Smooth muscle cell of the brain vasculature (primary cell): ENCODE measurements at regions not wholly inside any gene's neighbourhood (a gene's known extent, or its start where the extent isn't known, plus 50 kb on each side); places are given as distances from the start of the nearest gene placed in this dataset.
"Not testable (repeated sequence)": the region's sequence is repeated elsewhere in the genome, so short reads cannot be mapped to it uniquely, and the experiment has no call there.

Source experiments
- DNase-seq: peaks from one replicate; pipeline ENCODE4 v3.0.0-alpha.2; 2012; ENCODE audit warnings: low read depth, low spot score

DNA sequence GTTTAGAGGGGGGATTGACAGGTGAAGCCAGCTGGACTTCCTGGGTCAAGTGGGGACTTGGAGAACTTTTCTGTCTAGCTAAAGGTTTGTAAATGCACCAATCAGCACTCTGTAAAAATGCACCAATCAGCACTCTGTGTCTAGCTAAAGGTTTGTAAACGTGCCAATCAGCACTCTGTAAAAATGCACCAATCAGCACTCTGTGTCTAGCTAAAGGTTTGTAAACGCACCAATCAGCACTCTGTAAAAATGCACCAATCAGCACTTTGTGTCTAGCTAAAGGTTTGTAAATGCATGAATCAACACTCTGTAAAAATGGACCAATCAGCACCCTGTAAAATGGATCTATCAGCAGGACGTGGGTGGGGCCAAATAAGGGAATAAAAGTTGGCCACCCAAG lies 120.1 kb upstream of the AGTR1 start:
- DNase-seq, result not testable (repeated sequence)

DNA sequence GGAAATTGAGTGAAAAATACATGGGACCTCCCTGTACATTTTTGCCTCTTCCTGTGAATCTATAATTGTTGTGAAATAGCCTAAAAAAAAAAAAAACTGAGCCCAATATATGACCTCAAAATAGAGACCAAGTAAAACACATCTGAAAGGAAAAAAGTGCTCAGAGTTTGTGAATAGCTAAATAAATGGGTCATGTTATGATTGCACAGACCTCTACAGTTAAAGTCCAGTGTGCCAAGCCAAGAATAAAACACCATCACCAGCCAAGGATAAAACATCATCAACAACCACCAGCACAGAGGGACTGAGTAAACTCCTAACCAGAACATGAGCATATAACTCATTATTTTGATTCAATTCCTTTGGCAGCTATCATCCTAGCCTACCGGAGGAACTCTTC lies 115.6 kb upstream of the AGTR1 start:
- no peak for DNase-seq

DNA sequence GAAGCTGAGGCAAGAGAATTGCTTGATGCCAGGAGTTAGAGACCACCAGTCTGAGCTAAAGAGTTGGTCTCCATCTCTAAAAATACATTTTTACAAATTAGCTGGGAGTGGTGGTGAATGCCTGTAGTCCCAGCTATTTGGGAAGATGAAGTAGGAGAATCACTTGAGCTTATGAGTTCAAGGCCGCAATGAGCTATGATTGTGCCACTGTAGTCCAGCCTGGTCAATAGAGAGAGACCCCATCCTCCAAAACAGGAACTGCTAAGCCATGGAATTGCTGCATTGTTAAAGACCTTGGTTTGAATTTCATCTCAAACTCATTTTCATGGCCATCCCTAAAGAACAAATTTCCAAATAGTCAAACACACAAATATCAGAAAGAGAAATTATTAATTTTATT lies 113.9 kb upstream of the AGTR1 start:
- no peak for DNase-seq

DNA sequence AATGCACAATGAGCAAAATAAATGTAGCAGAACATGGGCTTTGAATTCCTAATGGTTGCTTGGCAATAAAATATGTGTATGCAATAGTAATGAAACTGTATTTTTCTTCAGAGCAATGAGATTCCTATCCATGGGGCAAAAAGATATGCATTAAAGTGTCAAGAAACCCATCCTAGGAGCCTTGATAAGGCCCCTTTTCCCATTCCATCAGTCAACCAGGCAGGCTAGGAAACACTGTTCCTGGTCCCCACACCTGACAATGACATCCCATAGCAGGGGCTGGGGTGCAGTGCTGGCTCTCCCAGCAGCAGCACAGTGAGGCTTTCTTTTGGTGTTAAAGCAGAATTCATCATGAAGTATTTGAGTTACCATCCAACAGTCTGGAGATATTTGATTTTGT lies 113.3 kb upstream of the AGTR1 start:
- DNase-seq, result no peak

DNA sequence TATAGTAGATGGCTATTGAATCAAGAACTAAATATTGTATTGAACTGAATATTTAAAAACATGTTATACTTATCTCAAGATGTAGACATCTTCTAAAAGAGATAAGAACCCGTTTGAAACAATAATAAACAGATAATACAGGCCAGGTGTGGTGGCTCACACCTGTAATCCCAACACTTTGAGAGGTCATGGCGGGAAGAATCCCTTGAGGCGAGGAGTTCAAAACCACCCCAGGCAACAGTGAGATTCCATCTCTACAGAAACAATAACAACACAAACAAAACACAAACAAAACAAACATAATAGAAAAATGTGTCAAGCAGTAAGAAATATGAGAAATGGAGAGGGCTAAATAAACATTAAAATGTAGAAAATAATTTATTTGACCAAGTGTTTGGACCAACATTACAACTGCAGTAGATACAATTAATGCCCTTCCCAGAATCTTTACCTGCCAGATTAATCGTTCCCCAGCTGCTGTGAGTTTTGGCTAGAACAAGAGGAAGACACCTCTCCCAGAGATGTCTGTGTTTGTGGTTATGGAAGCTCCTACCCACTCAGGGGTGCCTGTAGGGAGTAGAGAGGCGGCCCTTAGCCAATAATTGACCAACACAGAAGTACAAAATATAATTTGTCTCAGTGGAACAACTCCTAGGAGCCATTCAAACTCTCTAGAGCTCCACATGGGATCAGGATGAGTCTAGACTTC lies 111.9 kb upstream of the AGTR1 start:
- DNase-seq, result no peak

DNA sequence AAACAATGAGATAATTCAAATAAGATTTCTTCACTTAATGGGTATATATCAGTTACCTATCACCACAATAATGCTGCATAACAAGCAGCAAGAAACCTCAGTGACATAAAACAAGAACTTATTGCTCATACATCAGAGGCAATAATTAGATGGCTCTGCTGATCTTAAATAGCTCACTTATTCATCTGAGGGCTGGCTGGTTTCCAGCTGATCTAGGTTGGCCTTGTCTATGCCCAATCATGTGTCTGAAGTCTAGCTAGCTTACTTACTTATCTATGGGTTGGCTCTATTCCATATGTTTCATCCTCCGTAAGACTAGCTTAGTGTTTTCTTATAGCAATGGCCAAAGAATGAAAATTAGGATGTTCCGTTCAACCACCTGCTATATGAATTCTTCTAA lies 109.4 kb upstream of the AGTR1 start:
- DNase-seq, result no peak

DNA sequence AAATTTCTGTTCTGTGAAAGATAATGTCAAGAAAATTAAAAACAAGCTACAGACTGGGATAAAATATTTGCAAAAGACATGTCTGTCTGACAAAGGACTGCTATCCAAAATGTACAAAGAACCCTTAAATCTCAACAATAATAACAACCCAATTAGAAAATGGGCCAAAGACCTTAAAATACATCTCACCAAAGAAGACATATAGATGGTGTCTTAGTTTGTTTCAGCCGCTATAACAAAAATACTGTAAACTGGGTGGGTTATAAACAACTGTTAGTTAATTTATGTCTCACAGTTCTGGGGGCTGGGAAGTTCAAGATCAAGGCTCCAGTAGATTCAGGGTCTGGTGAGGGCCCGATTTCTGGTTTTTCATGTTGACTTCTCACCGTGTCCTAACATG lies 106.2 kb upstream of the AGTR1 start:
- DNase-seq, result no peak

DNA sequence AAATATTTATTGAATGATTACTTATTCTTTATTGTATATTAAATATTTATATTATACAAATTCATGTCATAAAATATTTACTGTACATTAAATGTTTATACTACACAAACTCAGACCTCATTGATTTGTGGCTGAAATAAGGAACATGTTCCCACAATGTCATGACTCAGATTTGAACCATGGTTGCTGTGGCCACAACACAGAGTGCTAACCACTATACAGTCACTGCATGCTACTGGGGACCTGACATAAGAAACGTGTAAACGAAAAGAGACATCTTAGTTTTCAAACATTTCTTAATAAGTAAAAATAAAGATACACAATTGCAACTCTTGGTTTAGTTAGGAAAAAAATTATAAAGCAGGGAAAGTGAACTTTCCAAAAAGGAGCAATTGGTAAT lies 99.1 kb upstream of the AGTR1 start:
- no peak for DNase-seq

DNA sequence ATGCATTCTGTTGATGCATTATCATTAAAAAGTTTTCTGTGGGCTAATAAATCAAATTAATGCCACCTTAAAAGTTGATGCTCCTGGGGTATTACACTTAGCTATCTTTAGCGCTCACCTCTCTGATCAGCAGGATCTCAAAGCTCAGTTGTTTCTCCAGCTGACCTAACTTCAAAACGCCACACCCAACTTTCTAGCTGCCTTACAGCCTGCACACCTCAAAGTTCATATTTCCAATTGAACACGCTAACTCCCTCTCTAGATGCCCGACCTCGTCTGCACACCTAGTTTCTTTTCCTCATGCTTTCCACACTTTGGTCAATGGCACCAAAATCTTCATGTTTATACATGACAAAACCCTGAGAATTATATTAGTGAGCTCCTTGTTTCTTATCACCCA lies 98.2 kb upstream of the AGTR1 start:
- no peak for DNase-seq

DNA sequence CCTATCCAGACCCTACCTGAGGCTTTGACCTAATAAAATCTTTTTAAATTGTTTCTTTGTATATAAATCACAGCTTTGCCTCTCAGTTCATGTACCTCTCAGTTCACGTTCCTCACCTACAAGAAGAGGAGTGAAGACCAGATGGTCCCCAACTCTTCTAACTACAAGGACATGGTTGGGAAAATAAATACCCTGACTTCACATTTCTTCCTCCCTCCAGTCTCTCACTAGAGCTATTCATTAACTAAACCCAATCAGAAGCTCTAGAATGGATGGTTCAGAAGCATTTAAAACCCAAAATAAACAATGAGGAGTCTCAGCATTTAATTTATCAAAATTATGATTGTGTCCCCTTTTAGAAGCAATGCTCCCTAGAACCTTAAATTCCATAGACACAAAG lies 97.3 kb upstream of the AGTR1 start:
- no peak for DNase-seq

DNA sequence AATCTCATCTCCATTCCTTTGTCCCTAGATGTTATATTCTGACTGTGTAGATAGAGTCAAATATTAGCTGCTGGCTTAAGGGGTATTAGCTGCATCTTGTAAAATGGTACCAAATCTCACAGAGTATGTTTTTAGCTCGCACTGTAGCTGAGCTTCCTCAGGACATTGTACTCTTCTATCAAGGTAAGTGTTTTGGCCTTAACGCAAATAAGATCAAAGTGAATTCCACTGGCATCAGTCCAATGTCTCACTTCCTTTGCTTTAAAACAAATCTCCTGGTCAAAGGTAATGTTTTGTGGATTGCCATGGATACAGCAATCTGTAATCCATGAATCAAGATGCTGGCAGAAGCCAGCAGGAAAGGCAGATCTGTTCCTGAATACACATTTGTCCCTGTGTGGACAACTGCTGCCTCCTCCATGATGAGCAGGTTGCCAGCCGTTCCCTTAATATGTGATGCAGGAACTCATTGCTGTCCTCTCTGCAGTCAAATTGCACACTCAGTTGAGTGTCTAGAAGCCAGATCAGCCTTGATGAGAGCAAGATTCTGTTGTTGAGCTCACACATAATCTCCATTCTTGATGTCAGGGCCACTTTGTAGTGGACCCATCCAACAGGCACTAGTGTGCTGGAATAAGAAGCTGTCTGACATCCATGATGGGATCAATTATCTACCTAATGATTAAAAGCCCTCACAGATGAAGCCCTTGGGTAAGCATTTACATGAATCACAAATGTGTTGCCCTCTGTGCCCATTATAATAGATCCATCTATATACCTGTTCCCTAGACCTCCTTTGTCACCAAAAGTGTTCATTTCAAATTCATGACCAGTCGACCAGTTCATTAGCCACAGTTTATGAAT lies 96.6 kb upstream of the AGTR1 start:
- no peak for DNase-seq

DNA sequence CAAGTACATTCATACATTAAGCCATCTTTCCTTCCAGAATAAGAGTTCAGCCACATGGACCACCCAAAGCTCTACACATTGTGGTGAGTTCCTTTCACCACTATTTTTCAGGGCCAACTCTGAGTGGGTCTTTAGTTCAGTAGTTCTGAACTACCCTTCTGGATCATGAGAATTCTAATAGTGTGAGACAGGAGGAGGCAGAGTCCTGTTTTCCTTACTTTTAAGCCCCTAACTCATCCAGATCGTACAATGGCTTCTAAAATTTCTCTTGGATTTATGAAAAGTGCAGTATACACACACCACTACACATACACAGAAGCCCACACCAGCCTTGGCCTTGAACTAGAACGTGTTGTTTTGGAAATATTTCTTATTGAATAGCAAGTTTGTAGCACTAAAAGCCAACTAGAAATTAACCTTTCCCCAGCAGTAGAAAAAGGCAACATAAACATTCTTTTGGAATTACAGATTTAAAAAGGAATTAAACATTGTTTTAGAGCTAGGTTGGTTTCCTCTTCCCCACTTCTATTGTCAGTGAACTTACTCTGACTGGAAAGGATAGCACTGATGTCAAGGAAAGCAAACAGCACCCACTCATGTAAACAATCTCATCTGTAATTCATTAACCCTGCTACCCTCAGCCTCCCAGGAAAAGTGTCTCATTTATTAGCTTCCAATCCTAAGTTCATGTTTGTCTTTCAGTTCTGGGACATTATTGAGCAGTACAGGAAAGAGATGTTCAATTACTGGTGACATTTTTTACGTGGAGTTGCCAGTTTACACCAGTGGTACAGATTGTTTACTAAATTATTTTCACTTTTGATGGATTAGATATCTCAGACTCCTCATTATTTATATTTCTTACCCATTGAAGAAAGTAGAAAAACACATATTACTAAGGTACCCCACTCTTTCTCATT lies 95.7 kb upstream of the AGTR1 start:
- DNase-seq, result no peak

DNA sequence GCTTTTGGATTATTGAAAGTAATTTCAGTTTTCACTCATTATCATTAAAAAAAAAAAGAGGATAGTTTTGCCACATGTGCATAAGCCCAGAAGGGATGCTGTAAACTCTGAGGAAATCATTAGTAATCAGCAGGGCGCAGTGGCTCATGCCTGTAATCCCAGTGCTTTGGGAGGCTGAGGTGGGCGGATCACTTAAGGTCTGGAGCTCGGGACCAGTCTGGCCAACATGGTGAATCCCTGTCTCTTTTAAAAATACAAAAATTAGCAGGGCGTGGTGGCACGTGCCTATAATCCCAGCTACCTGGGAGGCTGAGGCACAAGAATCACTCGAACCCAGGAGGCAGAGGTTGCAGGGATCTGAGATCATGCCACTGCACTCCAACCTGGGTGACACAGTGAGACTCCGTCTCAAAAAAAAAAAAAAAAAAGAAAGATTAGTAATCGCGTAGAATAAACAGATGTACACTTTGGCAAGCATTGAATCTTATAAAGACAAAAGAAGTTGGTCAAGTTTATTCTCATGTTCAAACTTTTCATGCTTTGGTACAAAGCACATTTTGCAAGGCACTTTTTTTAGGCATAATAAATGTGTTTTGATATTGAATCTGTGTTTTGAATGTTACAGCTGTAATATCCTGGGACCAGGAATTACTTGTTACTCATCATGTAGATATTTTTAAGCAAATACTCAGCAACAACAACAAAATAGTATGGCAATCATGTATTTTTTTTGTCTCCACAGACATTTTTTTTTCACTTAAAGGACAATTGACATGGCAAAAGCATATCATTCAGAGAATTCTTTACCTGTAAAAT lies 93.2 kb upstream of the AGTR1 start:
- DNase-seq, result no peak

DNA sequence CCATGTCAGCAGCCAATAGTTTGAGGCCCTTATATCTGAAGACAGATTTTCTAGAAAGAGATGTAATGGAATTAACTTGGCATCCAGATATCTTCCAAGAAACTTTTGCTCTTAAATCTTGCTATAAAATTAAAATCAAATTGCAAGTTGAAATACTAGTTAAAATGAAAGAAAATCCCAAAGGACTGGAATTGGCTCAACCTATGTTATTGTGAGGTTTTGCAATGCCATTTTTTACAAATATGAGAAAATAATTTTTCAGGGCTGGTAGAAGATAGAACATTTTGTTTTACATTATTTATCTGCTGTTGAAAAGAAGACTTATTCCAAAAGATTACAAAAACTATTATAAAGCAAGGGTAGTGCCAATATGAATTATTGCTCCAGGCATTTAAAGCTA lies 92.2 kb upstream of the AGTR1 start:
- no peak for DNase-seq

DNA sequence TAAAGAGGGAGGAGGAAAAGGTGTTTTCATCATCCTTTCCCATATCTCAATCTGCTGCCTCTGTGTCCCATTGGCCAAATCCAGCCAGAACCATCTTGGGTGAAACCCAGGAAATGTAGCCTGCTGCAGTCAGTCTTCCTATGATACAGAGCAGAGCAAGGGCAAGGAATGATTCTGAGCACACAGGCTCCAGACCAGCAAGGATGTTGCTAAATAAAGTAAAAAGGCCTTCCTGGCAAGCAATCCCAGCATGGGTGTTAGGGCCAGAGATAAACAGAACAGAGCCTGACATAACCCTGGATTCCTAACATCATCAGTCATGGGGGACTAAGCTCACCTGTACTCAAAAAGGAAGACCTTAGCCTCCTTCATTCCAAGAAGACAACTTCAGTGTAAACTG lies 90.7 kb upstream of the AGTR1 start:
- no peak for DNase-seq

DNA sequence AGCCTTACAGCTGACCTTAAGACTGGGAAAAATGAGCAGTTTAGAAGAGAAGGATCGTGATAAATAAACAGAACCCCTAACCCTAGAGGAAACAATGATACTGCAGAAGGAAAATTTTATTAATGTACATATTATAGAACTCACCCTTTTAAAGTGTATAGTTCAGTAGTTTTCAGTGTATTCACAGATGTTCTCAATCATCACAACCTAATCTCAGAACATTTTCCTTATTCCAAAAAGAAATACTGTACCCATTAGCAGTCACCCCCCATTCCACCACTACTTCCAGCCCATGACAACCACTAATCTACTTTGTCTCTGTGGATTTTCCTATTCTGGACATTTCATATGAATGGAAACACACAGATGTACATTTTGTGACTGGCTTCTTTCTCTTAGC lies 90.2 kb upstream of the AGTR1 start:
- no peak for DNase-seq

DNA sequence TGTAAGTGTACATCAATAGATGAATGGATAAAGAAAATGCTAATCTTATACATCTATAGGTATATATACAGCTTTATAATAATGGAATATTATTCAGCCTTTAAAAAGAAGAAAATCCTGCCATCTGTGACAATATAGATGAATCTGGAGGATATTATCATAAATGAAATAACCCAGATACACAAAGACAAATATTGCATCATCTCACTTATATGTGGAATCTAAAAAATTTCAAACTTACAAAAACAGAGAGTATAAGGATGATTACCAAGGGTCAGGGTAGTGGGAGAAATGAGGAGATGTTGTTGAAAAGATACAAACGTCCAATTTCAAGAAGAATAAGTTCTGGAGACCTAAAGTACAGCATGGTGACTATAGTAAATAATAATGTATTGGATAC lies 85.4 kb upstream of the AGTR1 start:
- no peak for DNase-seq

DNA sequence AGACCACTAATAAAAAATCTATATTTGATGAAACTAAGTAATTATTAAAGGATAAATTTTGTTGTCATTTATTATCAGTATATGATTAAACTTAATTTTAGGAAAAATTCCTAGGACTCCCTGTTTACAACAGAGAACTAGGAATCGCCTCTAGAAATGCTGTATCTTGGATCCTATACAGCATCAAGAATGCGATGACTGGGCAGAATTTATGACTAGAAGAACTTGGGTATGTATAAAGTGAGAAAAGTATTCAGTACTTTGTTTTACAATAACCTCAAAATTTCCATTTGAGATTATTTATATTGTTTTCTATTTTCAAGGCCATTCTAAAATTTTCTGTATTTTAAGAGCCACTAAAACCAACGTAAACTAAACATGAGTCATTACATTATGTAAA lies 82.3 kb upstream of the AGTR1 start:
- DNase-seq, result no peak

DNA sequence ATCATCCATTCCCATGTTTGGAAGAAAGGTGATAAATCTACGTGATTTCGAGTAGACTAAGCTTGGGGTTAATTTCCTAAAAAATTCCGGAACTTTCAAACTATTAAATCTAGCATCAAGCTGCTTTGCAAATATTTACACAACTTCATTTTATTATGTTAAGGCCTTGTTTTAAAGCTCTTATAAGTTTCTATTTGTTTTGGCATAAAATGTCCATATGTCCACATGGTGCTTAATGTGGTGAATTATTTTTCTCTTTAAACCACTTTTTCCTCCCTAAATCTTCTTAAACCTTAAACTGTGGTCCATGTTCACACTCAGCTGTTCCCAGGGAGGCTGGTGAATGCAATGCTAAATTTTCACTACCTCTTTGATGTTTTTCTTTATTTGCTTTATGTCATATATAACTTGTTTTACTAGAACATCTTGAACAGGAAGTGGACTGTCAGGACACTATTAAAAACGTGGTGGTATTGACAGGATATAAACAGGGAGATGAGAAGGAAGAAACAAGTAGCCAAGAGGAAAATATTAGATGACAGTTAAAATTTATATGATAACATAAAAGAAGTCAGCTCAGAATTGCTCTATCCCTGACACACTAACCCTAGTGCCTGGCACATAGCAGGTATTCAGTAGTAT lies 72.5 kb upstream of the AGTR1 start:
- DNase-seq, result no peak

DNA sequence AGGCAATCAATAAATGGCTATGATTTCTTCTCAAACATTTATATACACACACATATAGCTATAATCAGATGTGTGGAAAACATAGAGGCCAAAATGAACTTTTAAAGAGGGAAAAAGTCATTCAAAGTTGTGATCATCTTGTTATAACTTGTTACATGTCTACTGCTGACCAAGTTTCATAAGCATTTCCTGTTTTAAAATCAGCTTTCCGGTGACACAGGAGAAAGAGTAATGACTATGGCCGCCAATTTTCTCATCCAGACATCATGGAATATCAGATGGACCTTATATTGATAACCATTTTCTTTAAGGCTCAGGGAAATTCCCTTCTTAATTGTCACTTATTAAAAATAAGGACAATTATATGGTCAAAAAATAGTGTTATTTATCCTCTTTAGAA lies 71.7 kb upstream of the AGTR1 start:
- DNase-seq, result no peak

DNA sequence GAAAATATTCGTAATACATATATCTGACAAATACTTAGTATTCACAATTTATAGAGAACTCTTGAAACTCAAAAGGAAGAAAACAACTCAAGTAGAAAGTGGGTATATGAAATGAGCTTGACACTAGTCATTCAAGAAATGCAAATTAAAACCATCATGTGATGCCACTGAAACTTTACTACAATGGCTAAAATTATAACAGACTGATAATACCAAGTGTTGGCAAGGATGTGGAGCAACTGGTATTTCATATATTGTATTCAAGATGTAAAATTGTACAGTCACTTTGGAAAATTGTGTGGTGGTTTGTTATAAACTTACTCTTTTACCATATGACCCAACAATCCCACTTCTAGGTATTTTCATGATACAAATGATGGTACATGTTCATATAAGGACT lies 68.7 kb upstream of the AGTR1 start:
- no peak for DNase-seq
